ENCODE measurements at regions not wholly inside any gene's neighbourhood (a gene's known extent, or its start where the extent isn't known, plus 50 kb on each side); places are given as distances from the start of the nearest gene placed in this dataset.

DNA sequence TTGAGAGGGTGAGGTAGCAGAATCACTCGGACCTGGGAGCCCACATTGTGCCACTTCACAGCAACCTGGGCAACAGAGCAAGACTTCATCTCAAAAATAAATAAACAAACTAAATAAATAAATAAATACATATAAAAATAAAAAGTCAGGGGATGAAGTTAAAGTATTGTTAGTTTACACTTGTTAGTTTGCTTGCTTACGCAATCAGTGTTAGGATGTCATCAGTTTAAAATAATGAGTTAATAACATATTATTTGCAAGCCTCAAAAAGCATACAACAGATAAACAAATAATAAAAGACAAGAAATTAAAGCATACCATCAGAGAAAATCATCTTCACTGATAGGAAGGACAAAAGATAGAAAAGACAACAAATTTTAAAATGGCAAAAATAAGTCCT is 891.1 kb upstream of the PCDH7 start:
- H3K4me3 ChIP-seq, result no peak overlapping the region
- TF ChIP-seq, protein P1, sequence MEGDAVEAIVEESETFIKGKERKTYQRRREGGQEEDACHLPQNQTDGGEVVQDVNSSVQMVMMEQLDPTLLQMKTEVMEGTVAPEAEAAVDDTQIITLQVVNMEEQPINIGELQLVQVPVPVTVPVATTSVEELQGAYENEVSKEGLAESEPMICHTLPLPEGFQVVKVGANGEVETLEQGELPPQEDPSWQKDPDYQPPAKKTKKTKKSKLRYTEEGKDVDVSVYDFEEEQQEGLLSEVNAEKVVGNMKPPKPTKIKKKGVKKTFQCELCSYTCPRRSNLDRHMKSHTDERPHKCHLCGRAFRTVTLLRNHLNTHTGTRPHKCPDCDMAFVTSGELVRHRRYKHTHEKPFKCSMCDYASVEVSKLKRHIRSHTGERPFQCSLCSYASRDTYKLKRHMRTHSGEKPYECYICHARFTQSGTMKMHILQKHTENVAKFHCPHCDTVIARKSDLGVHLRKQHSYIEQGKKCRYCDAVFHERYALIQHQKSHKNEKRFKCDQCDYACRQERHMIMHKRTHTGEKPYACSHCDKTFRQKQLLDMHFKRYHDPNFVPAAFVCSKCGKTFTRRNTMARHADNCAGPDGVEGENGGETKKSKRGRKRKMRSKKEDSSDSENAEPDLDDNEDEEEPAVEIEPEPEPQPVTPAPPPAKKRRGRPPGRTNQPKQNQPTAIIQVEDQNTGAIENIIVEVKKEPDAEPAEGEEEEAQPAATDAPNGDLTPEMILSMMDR (IDR thresholded peaks at IDR 0.05), result no peak
- H3K36me3 ChIP-seq, result no peaks in the 10 kb centered on the region
- intact Hi-C loops (cut with DNase I), result no loop called here
- ATAC-seq, result no peak
- H3K4me1 ChIP-seq, result no peaks in the 10 kb centered on the region
- H3K27ac ChIP-seq, result no peak overlapping the region
- H3K27me3 ChIP-seq (ENCODE audit: low read depth), result no peaks in the 10 kb centered on the region
- no peaks in the 10 kb centered on the region for H3K9me3 ChIP-seq
- no peak for DNase-seq

DNA sequence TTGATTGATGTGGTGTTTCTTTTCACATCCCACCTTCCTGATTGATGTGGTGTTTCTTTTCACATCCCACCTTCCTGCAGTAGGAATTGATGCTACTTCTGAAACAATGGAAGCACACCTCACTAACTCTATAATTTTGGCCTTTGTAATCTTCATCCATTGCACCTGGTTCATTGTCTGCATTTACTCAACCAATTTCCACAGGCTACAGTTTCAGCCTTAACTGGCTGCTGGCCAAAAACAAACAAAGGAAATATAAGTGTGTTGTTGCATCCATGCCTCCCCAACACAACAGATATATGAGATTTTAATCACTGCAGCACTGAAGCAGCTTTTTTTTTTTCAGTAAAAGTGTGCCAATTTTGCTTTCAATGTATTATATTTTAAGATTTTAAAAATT is 867.6 kb upstream of the PCDH7 start:
- ATAC-seq, result no peak
- H3K27ac ChIP-seq, result no peak overlapping the region
- intact Hi-C loops (cut with DNase I), result no loop called here
- no peak overlapping the region for H3K4me3 ChIP-seq
- H3K27me3 ChIP-seq (ENCODE audit: low read depth), result no peaks in the 10 kb centered on the region
- no peaks in the 10 kb centered on the region for H3K4me1 ChIP-seq
- TF ChIP-seq, protein P1 (IDR thresholded peaks at IDR 0.05), result no peak
- DNase-seq, result no peak
- H3K36me3 ChIP-seq, result no peaks in the 10 kb centered on the region
- H3K9me3 ChIP-seq, result no peaks in the 10 kb centered on the region

DNA sequence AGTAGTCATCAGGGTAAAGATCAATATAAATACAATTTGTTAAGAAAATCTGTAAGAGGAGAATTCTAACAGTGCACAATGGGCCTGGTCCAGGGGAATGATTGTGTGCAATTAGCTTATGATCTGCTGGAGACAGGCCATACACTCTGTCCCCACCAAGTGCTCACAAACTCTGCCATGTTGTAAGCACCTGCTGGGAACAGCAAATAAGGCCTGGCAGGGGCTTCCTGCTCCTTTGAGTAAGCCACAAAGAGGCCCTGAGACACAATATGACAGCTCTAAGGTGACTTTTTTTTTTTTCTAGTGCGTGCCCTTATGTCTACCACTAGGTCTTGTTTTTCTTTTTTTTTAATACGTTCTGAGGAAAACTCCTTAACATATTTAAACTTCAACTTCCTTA is 866.3 kb upstream of the PCDH7 start:
- H3K36me3 ChIP-seq, result no peaks in the 10 kb centered on the region
- H3K27me3 ChIP-seq (ENCODE audit: low read depth), result no peaks in the 10 kb centered on the region
- intact Hi-C loops (cut with DNase I), result no loop called here
- H3K27ac ChIP-seq, result no peak overlapping the region
- TF ChIP-seq, protein P1 (IDR thresholded peaks at IDR 0.05), result no peak
- H3K9me3 ChIP-seq, result no peaks in the 10 kb centered on the region
- H3K4me3 ChIP-seq, result no peak overlapping the region
- no peak for ATAC-seq
- no peaks in the 10 kb centered on the region for H3K4me1 ChIP-seq
- DNase-seq, result no peak

DNA sequence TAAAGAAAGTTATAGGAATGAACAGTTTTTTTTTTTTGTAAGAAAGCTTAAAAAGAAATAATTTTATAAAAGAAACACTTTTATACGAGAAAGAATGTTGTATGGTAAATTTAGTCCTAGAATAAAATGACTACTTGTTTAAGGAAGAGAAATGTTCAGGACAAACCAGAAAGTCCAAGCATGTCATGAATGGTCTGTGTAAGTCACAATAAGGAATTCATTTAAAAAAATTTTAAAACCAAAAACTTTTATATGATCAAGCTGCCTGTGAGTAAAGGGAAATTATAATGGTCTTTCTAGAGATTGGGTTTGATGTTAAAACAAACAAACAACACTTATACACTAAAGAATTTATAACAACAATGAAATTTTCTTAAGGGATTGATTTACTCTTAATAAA is 858.9 kb upstream of the PCDH7 start:
- Histone ChIP-seq H3K4me3 (no peak overlapping the region), H3K27me3 (ENCODE audit: low read depth) (no peaks in the 10 kb centered on the region), H3K36me3 (no peaks in the 10 kb centered on the region), H3K27ac (no peak overlapping the region), H3K4me1 (no peaks in the 10 kb centered on the region), H3K9me3 (peaks cover 6% of the 10 kb centered on the region)
- DNase-seq (no peak), ATAC-seq (no peak)
- intact Hi-C loops (cut with DNase I), result no loop called here
- TF ChIP-seq, protein P1 (IDR thresholded peaks at IDR 0.05), result no peak

DNA sequence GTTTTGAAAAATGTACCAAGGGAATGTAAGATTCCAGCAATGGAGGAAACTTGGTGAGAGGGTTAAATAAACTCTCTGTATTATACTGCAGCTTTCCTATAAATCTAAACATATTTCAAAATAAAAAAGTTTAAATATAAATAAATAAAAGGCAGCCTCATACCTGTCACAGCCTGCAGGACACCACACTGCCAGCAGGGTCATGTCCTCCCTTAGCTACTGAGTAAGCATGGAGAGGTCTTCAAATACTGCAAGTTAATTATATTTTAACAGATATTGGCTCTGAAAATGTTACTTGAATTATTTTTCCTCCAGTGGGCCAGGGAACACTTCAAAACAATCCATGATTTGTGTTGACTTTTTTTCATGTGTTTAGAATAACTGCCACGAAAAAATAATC is 852.8 kb upstream of the PCDH7 start:
- no peaks in the 10 kb centered on the region for H3K9me3 ChIP-seq
- H3K27me3 ChIP-seq (ENCODE audit: low read depth), result no peaks in the 10 kb centered on the region
- no peaks in the 10 kb centered on the region for H3K4me1 ChIP-seq
- ATAC-seq (no peak), DNase-seq (no peak)
- no peak overlapping the region for H3K4me3 ChIP-seq
- intact Hi-C loops (cut with DNase I), result no loop called here
- TF ChIP-seq, protein P1 (IDR thresholded peaks at IDR 0.05), result no peak
- no peak overlapping the region for H3K27ac ChIP-seq
- H3K36me3 ChIP-seq, result no peaks in the 10 kb centered on the region

DNA sequence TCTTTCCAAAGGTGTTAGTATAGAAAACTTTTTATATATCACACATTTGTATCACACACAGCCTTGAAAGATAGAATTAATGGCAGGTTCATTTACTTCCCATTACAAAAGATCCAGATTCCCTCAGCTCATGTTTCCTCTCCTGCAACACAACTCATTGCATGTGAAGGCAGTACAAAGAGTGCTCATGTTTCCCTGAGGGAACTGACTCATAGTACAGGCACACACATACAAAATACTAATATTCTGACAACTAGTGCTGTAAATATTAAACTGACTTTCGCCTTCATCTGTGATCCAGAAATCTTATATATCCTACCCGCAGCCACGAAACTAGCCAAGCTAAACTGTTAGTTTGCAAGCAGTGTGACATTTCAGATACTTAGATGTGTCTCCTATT is 819.8 kb upstream of the PCDH7 start:
- TF ChIP-seq, protein P1 (IDR thresholded peaks at IDR 0.05), result no peak
- intact Hi-C loops (cut with DNase I), result no loop called here
- no peak for DNase-seq
- Histone ChIP-seq H3K27me3 (ENCODE audit: low read depth) (no peaks in the 10 kb centered on the region), H3K36me3 (no peaks in the 10 kb centered on the region), H3K4me1 (no peaks in the 10 kb centered on the region), H3K4me3 (no peak overlapping the region), H3K27ac (no peak overlapping the region), H3K9me3 (no peaks in the 10 kb centered on the region)
- no peak for ATAC-seq

Measured in lower lobe of right lung (tissue), 2 donors.